A549 (cell line): ENCODE measurements at regions not wholly inside any gene's neighbourhood (a gene's known extent, or its start where the extent isn't known, plus 50 kb on each side); places are given as distances from the start of the nearest gene placed in this dataset.
"Not testable (repeated sequence)": the region's sequence is repeated elsewhere in the genome, so short reads cannot be mapped to it uniquely, and the experiment has no call there.

Experiments
- ATAC-seq, 2 experiments: fragments of 200-7000 bp in 1 of 2; fragments of >200 bp in 1 of 2; cut with Nextera tagmentation in 1 of 2; cut with Tn5 transposase in 1 of 2; 3 replicates each; pipeline versions ENCODE4 v1.8.0 to v1.9.1; 2018 to 2020; ENCODE audit warnings: mild to moderate bottlenecking in 1 of 2, moderate library complexity in 1 of 2
- CTCF ChIA-PET: fragments of 300-600 bp; sonication (Branson Sonifier 250); formaldehyde crosslinking; extraction: SDS; loops from one replicate; lab custom pipeline; 2021; ENCODE audit warnings: antibody characterized with exemption, inconsistent platforms; lab: Yijun Ruan, JAX
- POLR2A ChIA-PET: fragments of 350-600 bp; formaldehyde crosslinking; extraction: SDS; loops from one replicate; lab custom pipeline; 2021; ENCODE audit warnings: antibody characterized with exemption, inconsistent platforms; lab: Yijun Ruan, JAX
- DNase-seq, 2 experiments: peaks; one replicate each; pipeline versions ENCODE4 v3.0.0 to v3.0.0-alpha.2; 2011 to 2016; ENCODE audit warnings: low read depth in 1 of 2, low spot score in 1 of 2
- FAIRE-seq: peaks from 2 replicates; lab custom pipeline; 2011; peaks lifted over from hg19 to GRCh38; lab: Jason Lieb, UNC
- H3K27ac ChIP-seq, 2 experiments: fragments of >200 bp; sonication (Bioruptor Twin); formaldehyde crosslinking; 3 replicates each; pipeline ENCODE4 v1.5.1; 2016 to 2017
- H3K4me1 ChIP-seq: fragments of >200 bp; sonication (Bioruptor Twin); formaldehyde crosslinking; 3 replicates; pipeline ENCODE4 v1.6.1; 2016
- H3K4me2 ChIP-seq: fragments of >200 bp; sonication (Bioruptor Twin); formaldehyde crosslinking; 3 replicates; pipeline ENCODE4 v1.6.1; 2016
- H3K4me3 ChIP-seq: fragments of >200 bp; sonication (Bioruptor Twin); formaldehyde crosslinking; 3 replicates; pipeline ENCODE4 v1.5.1; 2016
- H3K9me3 ChIP-seq: fragments of >200 bp; sonication (Bioruptor Twin); formaldehyde crosslinking; 3 replicates; pipeline ENCODE4 v1.6.1; 2016
- ATOH8 ChIP-seq: fragments of 250-450 bp; sonication (Bioruptor Pico); IDR thresholded peaks from 2 replicates; pipeline ENCODE4 v1.5.0; 2020; ENCODE audit warnings: low read depth, mild to moderate bottlenecking, moderate library complexity
- CBX2 ChIP-seq: fragments of 200-600 bp; sonication (generic); IDR thresholded peaks from 2 replicates; pipeline ENCODE4 v1.6.1; 2016; ENCODE audit warnings: low read depth, mild to moderate bottlenecking, borderline replicate concordance
- CBX8 ChIP-seq: fragments of 200-600 bp; sonication (generic); IDR thresholded peaks from 2 replicates; pipeline ENCODE4 v1.6.1; 2016
- CEBPB ChIP-seq, 2 experiments: fragments of >200 bp in 1 of 2; sonication (Bioruptor Twin) in 1 of 2; formaldehyde crosslinking in 1 of 2; IDR thresholded peaks; 2 replicates each; pipeline ENCODE4 v1.6.1; 2012 to 2016
- CTCF ChIP-seq: fragments of >200 bp; sonication (Bioruptor Twin); formaldehyde crosslinking; IDR thresholded peaks from 3 replicates; pipeline ENCODE4 v1.5.1; 2016
- E2F6 ChIP-seq: IDR thresholded peaks from 2 replicates; pipeline ENCODE4 v1.6.1; 2012; ENCODE audit warnings: low read depth, borderline replicate concordance
- HES2 ChIP-seq: fragments of >200 bp; sonication (Bioruptor Twin); formaldehyde crosslinking; IDR thresholded peaks from 2 replicates; pipeline ENCODE4 v1.6.1; 2016
- HOXA7 ChIP-seq: fragments of 250-450 bp; sonication (Bioruptor Pico); IDR thresholded peaks from 2 replicates; pipeline ENCODE4 v1.5.0; 2020; ENCODE audit warnings: mild to moderate bottlenecking, moderate library complexity
- JUN ChIP-seq, 2 experiments: fragments of >200 bp; sonication (Bioruptor Twin); formaldehyde crosslinking; IDR thresholded peaks; 2 replicates in 1 of 2; 3 replicates in 1 of 2; pipeline ENCODE4 v1.6.1; 2016 to 2017
- MAFK ChIP-seq: fragments of 450-650 bp; IDR thresholded peaks from 2 replicates; pipeline ENCODE4 v1.6.1; 2014; ENCODE audit not compliant: partially characterized antibody
- MAX ChIP-seq: IDR thresholded peaks from 2 replicates; pipeline ENCODE4 v1.6.1; 2012
- MAZ ChIP-seq: fragments of 150-350 bp; IDR thresholded peaks from 2 replicates; pipeline ENCODE4 v1.6.1; 2014; ENCODE audit warnings: antibody characterized with exemption, low read depth, low read length, borderline replicate concordance
- NPAS2 ChIP-seq: fragments of 250-450 bp; sonication (Bioruptor Pico); IDR thresholded peaks from 2 replicates; pipeline ENCODE4 v1.8.0; 2022; ENCODE audit warnings: mild to moderate bottlenecking, moderate library complexity, borderline replicate concordance
- RARB ChIP-seq: fragments of 250-450 bp; sonication (Bioruptor Pico); IDR thresholded peaks from 2 replicates; pipeline ENCODE4 v1.8.0; 2021; ENCODE audit warnings: mild to moderate bottlenecking, moderate library complexity
- RCOR1 ChIP-seq: fragments of 150-350 bp; IDR thresholded peaks from 2 replicates; pipeline ENCODE4 v1.6.1; 2014; ENCODE audit warnings: antibody characterized with exemption, low read length, low read depth
- SMC3 ChIP-seq: fragments of >200 bp; sonication (Bioruptor Twin); formaldehyde crosslinking; IDR thresholded peaks from 3 replicates; pipeline ENCODE4 v1.6.1; 2018; ENCODE audit warnings: inconsistent platforms
- USF2 ChIP-seq: fragments of 450-650 bp; IDR thresholded peaks from 2 replicates; pipeline ENCODE4 v1.6.1; 2014; ENCODE audit warnings: antibody characterized with exemption
- ZFP36 ChIP-seq: fragments of 450-650 bp; IDR thresholded peaks from 2 replicates; pipeline ENCODE4 v1.6.1; 2014; ENCODE audit warnings: borderline replicate concordance; ENCODE audit not compliant: partially characterized antibody
- WGBS: methylation state at CpG from one replicate; pipeline ENCODE4 v1.1.6; 2017; ENCODE audit errors: missing lambda C conversion rate; 5-methylcytosine and 5-hydroxymethylcytosine counted together

- Histone ChIP-seq H3K27ac (no peak overlapping the region), H3K4me2 (no peak overlapping the region), H3K4me1 (no peaks in the 10 kb centered on the region), H3K4me3 (no peak overlapping the region), H3K9me3 (no peaks in the 10 kb centered on the region)
- ChIA-PET CTCF (no interaction called here), POLR2A (no interaction called here)
- 41% methylated on average over 5 of the region's 5 CpGs for WGBS
- TF ChIP-seq RARB (no peak), MAZ (no peak), RCOR1 (no peak), ZFP36 (no peak), MAFK (no peak), ATOH8 (CRISPR knock-in tag) (no peak), CTCF (no peak), NPAS2 (CRISPR knock-in tag) (no peak), HOXA7 (CRISPR knock-in tag) (no peak), SMC3 (no peak), CBX8 (no peak), HES2 (no peak), E2F6 (no peak)
- ATAC-seq: no peak
- no peak for FAIRE-seq
- DNase-seq: no peak
Measured at GRCh38 chrX:28391528-28391927, 195.7 kb upstream of the IL1RAPL1 start.

GRCh38 chrX:28379103-28379502 lies 208.1 kb upstream of the IL1RAPL1 start:
- DNase-seq: no peak
- H3K4me1 ChIP-seq: no peaks in the 10 kb centered on the region
- TF ChIP-seq CEBPB (IDR thresholded peaks at IDR 0.05): no peak
- H3K4me2 ChIP-seq: no peak overlapping the region
- H3K4me3 ChIP-seq: no peak overlapping the region
- H3K27ac ChIP-seq: no peak overlapping the region
- ChIA-PET POLR2A (no interaction called here), CTCF (no interaction called here)
- no peaks in the 10 kb centered on the region for H3K9me3 ChIP-seq
- ATAC-seq: no peak
- 28% methylated on average over 3 of the region's 3 CpGs for WGBS
- FAIRE-seq: no peak

GRCh38 chrX:28367649-28368048 lies 219.6 kb upstream of the IL1RAPL1 start:
- FAIRE-seq, POLR2A ChIA-PET: not testable (repeated sequence)

GRCh38 chrX:28351801-28352200 lies 235.4 kb upstream of the IL1RAPL1 start:
- DNase-seq: no peak
- ChIA-PET POLR2A (no interaction called here), CTCF (no interaction called here)
- no peak for ATAC-seq
- WGBS: 10% methylated on average over 3 of the region's 3 CpGs
- TF ChIP-seq JUN (IDR thresholded peaks at IDR 0.05) (no peak), MAX (no peak), USF2 (no peak), CBX2 (no peak)
- FAIRE-seq: no peak
- H3K9me3 ChIP-seq: no peaks in the 10 kb centered on the region
- no peaks in the 10 kb centered on the region for H3K4me1 ChIP-seq
- no peak overlapping the region for H3K4me2 ChIP-seq
- H3K4me3 ChIP-seq: no peak overlapping the region
- H3K27ac ChIP-seq: no peak overlapping the region

More at GRCh38 chrX:28367649-28368048, 219.6 kb upstream of the IL1RAPL1 start:
- H3K4me2 ChIP-seq, H3K27ac ChIP-seq, H3K4me1 ChIP-seq, H3K4me3 ChIP-seq, DNase-seq, ATAC-seq, H3K9me3 ChIP-seq, CTCF ChIA-PET: not testable (repeated sequence)
- 17% methylated on average over 6 of the region's 11 CpGs for WGBS
